Activated T-cell treated with anti-CD3 and anti-CD28 coated beads, Interleukin-2, amount 50 U/mL, for 1 hour (primary cell): ENCODE measurements at regions not wholly inside any gene's neighbourhood (a gene's known extent, or its start where the extent isn't known, plus 50 kb on each side); places are given as distances from the start of the nearest gene placed in this dataset.

Source experiments
- DNase-seq: peaks from one replicate; pipeline ENCODE4 v3.0.0-alpha.2; 2020

DNA sequence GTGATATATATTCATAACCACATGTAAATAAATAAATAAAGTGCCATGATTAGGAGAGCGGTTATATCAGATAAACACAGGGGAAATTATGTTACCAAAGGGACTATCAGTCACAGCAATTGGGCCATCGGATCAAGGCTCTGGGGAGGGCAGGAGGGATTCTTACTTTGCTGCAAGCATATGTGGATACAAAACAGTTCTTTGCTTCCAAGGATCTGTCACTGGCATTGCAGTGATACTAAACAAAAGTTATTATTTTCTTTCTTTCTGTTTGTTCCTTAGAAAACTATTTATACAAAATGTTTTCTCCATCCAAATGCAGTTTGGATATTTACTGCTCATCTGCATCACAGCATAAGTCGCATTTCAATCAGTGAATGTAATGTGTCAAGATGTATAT, 188.4 kb upstream of the MGMT start:
- no peak for DNase-seq

DNA sequence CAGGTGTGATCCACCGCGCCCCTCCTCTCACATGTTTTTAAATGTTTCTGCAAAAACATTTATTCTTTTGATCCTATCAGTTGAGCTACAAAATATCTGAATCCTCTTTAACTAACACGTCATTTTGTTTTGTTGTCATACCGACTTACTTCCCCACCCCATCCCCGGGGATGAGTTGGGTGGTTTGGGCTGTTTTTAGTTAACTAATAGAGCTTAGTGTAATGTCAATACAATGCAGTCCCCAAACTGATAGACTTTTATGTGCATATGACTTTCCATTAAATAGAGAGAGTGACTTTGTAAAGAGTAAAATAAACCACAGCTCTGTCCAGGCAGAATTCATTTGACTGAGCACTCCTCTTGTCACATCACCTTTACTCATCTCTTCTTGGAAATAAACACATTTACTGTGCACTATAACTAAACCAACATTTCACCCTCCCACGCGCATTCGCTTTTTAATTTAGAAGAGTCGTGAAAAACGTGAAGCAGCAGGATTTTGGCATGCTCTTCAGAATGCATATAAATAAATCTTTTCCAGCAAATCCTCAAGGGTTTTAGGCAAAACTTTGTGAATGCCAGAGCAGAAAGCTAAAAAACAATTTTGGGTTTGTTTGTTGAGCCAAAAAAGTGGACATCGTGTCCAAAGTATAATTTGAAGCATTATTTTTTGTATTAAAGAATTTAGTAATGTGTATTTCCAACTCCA, 187.4 kb upstream of the MGMT start:
- DNase-seq, result no peak

- DNase-seq, result no peak
Observed at GRCh38 chr10:129280155-129280502, 186.9 kb upstream of the MGMT start.

DNA sequence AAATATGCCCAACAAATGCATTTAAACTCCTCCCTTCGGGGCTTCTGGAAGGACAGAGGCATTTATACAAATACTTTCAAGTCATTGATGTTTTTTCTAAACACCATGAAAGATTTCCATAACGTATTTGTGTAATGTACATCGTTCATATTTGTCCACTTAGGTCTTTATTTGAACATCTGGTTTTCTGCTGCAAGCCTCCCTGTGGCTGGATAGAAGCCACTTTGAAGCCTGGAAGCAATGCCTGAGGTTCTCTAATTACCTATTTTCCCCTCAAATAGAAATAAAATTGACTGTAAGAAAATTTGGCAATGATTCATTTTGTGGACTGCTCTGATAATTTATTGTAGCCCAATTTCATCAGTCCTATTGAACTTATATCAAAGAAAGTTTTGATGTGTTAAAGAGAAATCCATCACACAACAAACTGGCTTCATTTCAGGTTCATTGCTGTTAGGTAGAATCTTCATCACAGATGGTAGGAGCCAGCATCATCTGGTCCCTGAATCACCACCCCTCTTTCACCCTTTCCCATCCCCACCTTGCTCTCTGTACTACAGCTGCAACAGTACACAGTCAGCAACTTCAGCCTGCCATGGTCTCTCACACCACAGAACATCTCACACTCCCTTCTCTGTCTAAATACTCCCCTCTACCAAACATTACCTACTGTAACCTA, 186.0 kb upstream of the MGMT start:
- no peak for DNase-seq

- DNase-seq, result no peak
Observed at GRCh38 chr10:129285459-129285858, 181.6 kb upstream of the MGMT start.

- DNase-seq, result no peak
Observed at GRCh38 chr10:129288999-129289584, 177.9 kb upstream of the MGMT start.

DNA sequence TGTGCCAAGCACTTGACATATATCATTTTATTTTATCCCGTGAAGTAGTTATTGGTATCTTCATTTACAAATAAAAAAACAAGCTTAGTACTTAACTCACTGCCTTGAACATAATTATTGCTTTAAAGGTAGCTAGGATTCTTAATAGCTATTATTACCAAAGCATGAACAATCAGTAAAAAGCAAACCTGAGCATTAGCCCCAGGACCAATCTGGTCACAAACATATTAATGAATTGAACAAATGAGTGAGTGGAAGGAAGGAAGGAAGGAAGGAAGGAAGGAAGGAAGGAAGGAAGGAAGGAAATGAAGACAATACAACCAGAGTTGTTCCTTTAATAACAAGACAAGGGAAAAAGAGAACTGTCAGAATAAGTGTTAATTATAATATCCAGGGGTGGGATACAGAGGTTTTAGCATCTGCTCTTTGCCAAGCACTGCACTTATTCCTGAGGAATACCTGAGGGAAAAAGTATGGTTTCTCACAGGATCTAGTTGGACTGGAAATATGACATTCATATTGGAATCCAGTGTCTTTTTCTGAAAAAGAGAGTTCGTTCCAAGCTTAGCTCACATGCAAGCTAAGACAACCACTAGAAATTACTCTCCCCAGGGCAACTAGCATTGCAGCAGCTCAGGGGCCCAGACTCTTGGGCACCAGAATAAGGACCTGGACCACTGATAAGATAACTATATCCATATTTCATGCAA, 172.9 kb upstream of the MGMT start:
- no peak for DNase-seq

GRCh38 chr10:129294944-129295343, 172.1 kb upstream of the MGMT start:
- DNase-seq, result no peak

GRCh38 chr10:129305046-129305445, 162.0 kb upstream of the MGMT start:
- no peak for DNase-seq

DNA sequence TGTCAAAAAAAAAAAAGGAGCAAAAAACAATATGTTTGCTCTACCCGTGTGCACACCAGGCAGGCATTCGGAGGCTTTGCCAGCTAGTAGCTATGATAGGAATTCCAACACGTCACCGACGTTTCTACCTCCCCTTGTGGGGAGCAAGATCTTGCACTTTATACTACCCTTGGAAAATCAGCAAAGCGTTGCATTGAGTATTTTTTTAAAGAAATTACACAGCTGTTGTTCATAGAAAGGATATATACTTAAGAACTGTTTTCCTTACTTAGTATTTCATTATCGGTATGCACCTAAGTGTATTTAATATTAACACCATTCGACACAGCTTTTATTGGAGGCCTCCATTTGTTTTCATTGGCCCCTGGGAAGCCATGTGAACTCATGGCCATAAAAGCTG, 159.9 kb upstream of the MGMT start:
- DNase-seq, result no peak

DNA sequence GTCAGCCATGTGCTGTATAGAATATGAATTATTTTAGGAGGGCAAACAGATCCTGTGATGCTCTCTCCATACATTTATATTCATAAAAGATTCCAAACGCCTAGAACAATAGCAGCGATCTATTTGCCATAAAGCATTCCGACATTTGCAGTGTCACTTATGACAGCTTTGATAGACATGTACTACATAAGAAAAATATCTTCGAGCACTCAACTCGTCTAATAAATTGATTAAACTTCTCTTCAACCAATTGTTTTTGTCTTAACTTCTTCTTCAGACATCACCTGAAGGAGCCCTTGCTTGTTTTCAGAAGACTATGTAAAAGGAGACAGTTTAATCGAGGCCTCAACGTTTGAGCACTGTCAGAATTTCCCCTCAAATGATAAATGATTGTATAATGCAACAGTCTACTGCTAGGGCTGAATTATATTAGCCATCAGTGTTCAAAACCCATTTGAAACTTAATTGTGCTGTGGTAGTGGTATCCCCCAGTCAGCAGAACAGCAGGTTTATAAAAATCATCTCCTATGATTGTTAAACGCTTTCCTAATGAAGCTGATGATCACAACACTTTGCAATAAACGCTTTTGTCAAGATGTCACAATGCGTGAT, 158.0 kb upstream of the MGMT start:
- no peak for DNase-seq

DNA sequence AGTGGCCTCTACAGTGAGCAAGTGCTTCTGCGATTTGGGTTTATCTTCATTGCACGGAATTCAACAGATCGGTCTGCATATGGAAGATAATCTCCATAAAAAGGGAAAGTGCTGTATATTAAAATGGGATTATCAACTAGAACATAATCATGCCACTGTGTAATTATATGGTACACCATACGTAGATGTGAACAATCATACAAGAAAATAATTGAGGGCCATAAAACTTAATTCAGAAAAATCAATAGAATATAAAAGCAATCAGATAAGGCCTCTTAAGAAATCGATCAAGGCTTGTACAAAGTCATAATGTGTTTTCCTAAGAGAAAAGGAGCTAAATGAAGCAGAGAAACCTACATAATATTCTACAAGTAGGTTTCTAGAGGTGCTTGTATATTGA, 157.5 kb upstream of the MGMT start:
- no peak for DNase-seq

GRCh38 chr10:129310881-129311280, 156.2 kb upstream of the MGMT start:
- DNase-seq, result no peak

DNA sequence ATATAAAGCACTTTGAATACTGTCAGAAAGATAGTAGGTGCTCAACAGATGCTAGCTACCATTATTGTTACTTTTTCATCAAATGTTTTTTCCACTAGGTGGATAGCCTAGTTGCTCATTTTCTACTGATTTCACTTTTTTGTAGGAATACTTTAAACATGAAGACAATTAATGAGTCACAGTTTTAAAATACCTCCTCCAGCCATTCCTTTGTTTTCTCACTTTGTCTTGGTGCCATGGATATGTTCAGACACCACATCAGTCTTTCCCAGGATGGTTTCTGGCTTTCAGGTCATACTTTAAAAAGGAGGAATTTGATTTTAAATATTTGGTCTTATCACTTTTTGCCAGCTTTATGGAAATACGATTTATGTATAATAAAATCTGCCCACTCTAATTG, 147.1 kb upstream of the MGMT start:
- no peak for DNase-seq

GRCh38 chr10:129320340-129320739, 146.7 kb upstream of the MGMT start:
- no peak for DNase-seq

DNA sequence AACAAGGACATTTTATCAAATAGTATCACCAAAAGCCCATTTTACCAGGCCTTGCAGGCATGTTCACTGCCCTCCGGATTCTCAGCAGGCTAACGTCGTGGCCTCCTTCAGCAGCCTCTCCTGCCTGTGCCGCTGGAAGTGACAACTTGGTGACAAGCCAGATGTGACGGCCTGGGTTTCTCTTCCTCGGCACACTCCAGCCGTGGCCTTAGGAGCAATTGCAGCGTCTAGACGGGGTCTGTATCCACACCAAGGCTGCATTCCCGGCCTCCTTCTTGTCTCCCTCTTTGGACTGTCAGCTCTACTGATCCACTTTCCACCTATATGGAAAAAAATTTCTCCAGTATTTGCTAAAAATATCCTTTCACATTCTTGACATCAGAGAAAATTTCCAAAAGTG, 145.3 kb upstream of the MGMT start:
- no peak for DNase-seq

DNA sequence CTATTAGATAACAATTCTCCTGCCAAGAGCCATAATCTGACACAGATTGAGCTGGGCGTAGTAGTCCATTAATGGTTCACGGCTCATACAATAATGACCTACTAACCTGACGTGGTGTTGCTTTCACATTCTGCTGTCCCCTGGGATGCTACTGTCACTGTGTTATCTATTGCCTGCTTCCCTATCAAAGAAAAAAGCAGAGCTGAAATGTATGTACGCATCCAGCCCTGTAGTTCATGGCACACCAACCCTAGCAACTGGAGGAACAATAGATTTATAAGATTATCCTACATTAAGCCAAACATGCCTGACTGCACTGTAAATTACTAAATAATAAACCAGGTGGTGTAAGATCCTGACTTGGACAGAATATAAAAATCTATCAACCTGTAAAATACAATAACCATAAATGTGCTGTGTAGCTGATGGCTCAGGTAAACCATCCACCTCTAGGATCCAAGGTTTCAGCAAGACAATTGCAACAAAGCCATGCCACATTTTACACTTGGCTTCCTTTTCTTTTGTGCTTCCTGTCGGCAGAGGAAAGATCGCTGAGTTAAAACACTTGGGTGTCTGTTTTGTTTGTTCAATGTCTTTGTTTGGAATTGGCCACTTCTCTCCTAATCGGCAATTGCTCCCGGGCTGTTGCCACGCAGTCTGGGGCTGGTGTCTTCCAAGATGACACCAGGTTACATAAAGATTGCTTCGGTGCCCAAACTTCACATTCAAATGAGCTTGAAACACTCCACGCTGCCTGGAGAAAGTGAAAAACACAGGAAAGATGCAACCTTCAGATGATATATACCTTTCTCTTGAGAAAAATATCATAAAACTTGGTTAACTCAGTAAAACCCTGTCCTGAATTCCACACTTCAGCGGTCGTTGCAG, 143.9 kb upstream of the MGMT start:
- no peak for DNase-seq

DNA sequence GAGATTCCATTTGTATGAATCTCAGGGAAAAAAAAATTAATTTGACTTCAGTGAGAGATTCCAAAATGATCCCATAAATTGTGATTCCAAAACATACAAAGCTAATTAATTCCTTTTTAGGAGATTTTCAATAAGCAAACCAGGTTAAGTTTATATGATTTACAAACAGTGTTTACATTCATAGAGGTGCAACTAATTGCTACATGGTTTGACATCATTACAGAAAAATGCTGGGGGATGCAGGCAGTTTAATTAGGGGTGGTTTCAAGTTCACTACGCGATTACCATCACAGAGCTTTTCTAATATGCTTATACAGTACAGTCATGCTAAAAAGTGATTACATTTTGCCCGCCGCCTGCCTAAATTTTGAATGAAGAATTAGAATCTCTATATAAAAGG, 143.2 kb upstream of the MGMT start:
- no peak for DNase-seq

GRCh38 chr10:129325893-129326292, 141.1 kb upstream of the MGMT start:
- DNase-seq, result no peak

GRCh38 chr10:129328546-129328945, 138.5 kb upstream of the MGMT start:
- no peak for DNase-seq

DNA sequence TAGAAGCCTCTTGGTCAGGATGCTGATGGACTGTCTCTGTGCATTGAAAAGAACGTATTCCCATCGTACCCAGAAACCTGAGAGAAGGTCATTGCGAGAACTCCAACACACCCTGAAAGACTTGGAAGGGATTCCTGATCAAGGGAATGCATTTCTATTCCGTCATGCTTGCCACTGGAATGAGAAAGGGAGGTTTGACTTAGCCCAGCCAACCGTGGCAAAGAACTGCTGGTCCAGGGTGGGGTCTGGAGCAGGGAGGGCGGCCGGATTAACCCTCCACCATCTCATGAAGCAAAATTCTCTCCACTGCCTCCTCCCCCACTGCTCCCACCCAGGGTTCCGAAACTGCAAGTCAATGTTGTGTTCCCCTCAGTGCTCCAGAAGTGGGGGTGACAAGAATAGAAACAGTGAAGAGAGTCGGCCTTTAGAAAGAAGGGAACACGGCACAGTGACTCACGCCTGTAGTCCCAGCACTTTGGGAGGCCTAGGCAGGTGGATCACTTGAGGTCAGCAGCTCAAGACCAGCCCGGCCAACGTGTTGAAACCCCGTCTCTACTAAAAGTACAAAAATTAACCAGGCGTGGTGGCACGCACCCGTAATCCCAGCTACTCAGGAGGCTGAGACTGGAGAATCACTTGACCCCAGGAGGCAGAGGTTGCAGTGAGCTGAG, 137.5 kb upstream of the MGMT start:
- no peak for DNase-seq

DNA sequence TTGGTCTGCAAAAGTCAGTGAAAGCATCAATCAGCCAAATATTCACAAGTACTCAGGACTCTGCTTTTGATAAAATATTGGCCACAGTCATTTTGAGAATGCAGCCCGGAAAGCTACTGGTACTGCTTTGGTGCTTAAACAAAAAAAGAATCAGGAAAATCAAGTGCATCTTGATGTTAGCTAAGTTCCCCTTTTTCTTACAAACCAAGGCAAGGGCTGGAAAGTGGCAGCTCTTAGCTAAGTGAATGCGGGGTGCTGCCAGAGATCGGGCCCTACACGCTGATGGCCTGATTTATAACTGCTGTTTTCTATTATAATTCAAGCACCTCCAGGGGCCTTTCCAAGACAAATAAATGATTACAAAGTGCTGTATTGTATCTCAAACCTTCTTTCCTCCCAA, 136.8 kb upstream of the MGMT start:
- no peak for DNase-seq
